Left cardiac atrium (tissue), 4 donors: ENCODE measurements at regions not wholly inside any gene's neighbourhood (a gene's known extent, or its start where the extent isn't known, plus 50 kb on each side); places are given as distances from the start of the nearest gene placed in this dataset.

Source experiments
- ATAC-seq, 2 donors: fragments of 200-7000 bp; cut with Tn5 transposase; one replicate each; pipeline ENCODE4 v1.9.1; 2020; ENCODE audit warnings: mild to moderate bottlenecking in 2 of 2, moderate library complexity in 2 of 2
- DNase-seq: peaks from one replicate; pipeline ENCODE4 v3.0.0-alpha.2; 2020
- intact Hi-C, 2 donors: fragments of 100-400 bp; cut with DNase I; formaldehyde crosslinking; loops; one replicate each; pipeline versions ENCODE4 v1.14.1 to v1.15.1; 2022 to 2023
- donor health status: DM: no; HTN: yes; CAD: no.
- donor health status: DM: no; HTN: yes; CAD: no; lungs with severe emphysema.
- donor health status: DM: yes; HTN: yes; CAD: no.
- donor health status: Dilated cardiomyopathy.

- no peak for ATAC-seq
- intact Hi-C loops = no loop called here
- no peak for DNase-seq
Measured at GRCh38 chr6:156313037-156313436, 464.1 kb upstream of the ARID1B start.

GRCh38 chr6:156311291-156311690 is 465.9 kb upstream of the ARID1B start:
- ATAC-seq = no peak
- DNase-seq = no peak
- intact Hi-C loops = no loop called here

GRCh38 chr6:156310701-156311100 is 466.5 kb upstream of the ARID1B start:
- intact Hi-C loops = no loop called here
- no peak for ATAC-seq

GRCh38 chr6:156309017-156309416 is 468.2 kb upstream of the ARID1B start:
- ATAC-seq = no peak
- DNase-seq = no peak
- intact Hi-C loops = no loop called here

More at GRCh38 chr6:156310701-156311100, 466.5 kb upstream of the ARID1B start:
- DNase-seq = no peak

GRCh38 chr6:156308604-156309003 is 468.6 kb upstream of the ARID1B start:
- DNase-seq (no peak), ATAC-seq (no peak)
- intact Hi-C loops = no loop called here

GRCh38 chr6:156306531-156306930 is 470.6 kb upstream of the ARID1B start:
- no peak for ATAC-seq
- intact Hi-C loops = no loop called here
- no peak for DNase-seq

- intact Hi-C loops = no loop called here
- DNase-seq (no peak), ATAC-seq (no peak)
Measured at GRCh38 chr6:156283091-156283490, 494.1 kb upstream of the ARID1B start.

- intact Hi-C loops = no loop called here
- DNase-seq (no peak), ATAC-seq (no peak)
Measured at GRCh38 chr6:156282087-156282486, 495.1 kb upstream of the ARID1B start.

- ATAC-seq = no peak
- DNase-seq = no peak
Measured at GRCh38 chr6:156281266-156281665, 495.9 kb upstream of the ARID1B start.

GRCh38 chr6:156280065-156280464 is 497.1 kb upstream of the ARID1B start:
- no peak for DNase-seq
- intact Hi-C loops = no loop called here

More at GRCh38 chr6:156281266-156281665, 495.9 kb upstream of the ARID1B start:
- intact Hi-C loops = no loop called here

GRCh38 chr6:156279261-156279969 is 497.8 kb upstream of the ARID1B start:
- ATAC-seq (peak in 1 of 2 donors; percentile 44), DNase-seq (no peak)
- intact Hi-C loops = no loop called here

More at GRCh38 chr6:156280065-156280464, 497.1 kb upstream of the ARID1B start:
- ATAC-seq = no peak

- DNase-seq (no peak), ATAC-seq (no peak)
- intact Hi-C loops = no loop called here
Measured at GRCh38 chr6:156273065-156273711, 504.0 kb upstream of the ARID1B start.

- no peak for ATAC-seq
- intact Hi-C loops = no loop called here
- no peak for DNase-seq
Measured at GRCh38 chr6:156269751-156270369, 507.3 kb upstream of the ARID1B start.

GRCh38 chr6:156268849-156269248 is 508.3 kb upstream of the ARID1B start:
- intact Hi-C loops = no loop called here
- DNase-seq = no peak

GRCh38 chr6:156262014-156262413 is 515.2 kb upstream of the ARID1B start:
- DNase-seq (peak; percentile 22), ATAC-seq (no peak)
- intact Hi-C loops = no loop called here

More at GRCh38 chr6:156268849-156269248, 508.3 kb upstream of the ARID1B start:
- ATAC-seq = no peak

- ATAC-seq (no peak), DNase-seq (no peak)
- intact Hi-C loops = no loop called here
Measured at GRCh38 chr6:156260815-156261214, 516.4 kb upstream of the ARID1B start.

- DNase-seq = no peak
- no peak for ATAC-seq
- intact Hi-C loops = no loop called here
Measured at GRCh38 chr6:156258981-156259380, 518.2 kb upstream of the ARID1B start.

- DNase-seq (no peak), ATAC-seq (no peak)
- intact Hi-C loops = no loop called here
Measured at GRCh38 chr6:156256161-156256560, 521.0 kb upstream of the ARID1B start.

GRCh38 chr6:156254240-156254639 is 522.9 kb upstream of the ARID1B start:
- ATAC-seq (no peak), DNase-seq (no peak)
- intact Hi-C loops = no loop called here

- intact Hi-C loops = no loop called here
- no peak for DNase-seq
- ATAC-seq = no peak
Measured at GRCh38 chr6:156250593-156250992, 526.6 kb upstream of the ARID1B start.
